ENCODE measurements at regions not wholly inside any gene's neighbourhood (a gene's known extent, or its start where the extent isn't known, plus 50 kb on each side); places are given as distances from the start of the nearest gene placed in this dataset.

DNA sequence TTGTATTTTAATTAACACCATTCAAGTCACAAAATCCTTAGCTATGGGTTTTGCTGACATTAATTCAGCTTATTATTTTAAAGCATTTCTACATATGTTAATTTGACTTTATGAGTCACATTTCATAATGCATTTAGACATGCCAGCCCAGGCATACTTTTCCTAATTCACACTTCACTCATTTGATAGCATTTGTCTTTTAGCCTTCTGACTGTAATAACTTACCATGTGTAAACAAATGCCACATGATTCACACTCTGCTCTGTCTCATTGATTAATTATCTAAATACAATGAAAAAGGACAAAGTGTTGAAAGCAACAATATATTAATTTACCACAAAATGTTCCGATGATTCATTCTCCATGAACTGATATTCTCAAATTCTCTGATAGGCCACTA lies 927.8 kb upstream of the EPHA6 start:
- DNase-seq = peak; percentile 21

DNA sequence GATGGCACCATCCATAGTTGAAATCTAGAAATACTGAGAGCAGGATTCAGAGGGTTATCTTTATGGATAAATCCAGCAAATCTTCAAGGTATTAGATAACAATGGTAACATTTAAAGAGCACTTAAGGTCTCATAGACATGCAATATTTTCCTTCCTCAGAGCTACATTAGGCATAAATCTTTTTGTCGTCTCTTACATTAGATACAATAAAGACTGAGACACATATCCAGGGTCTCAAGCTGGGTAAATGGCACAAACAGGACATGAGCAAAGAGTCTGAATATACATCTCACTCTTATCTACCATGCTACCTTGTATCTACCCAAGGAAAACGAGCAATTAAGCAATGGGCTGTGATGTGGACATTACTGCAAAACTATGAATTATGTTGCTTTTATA lies 927.3 kb upstream of the EPHA6 start:
- DNase-seq = no peak

DNA sequence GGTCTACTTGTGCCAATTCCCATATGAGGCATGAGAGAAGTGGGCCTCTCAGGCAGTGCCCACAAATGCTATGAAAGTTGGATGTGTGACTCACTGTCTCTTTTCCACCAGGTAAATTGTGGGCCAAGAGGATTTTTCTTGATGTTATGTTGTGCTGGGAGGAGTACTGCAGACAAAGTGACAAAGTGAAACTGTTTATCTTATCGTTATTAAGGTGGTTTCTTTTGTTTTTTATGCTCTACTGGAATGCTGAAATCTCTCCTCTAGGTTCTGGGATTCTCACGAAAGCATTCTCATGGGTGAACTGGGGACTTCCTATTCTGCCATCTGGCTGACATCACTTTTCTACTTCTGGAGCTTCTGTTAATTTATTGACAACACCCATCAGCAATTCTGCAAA lies 919.6 kb upstream of the EPHA6 start:
- DNase-seq = no peak

DNA sequence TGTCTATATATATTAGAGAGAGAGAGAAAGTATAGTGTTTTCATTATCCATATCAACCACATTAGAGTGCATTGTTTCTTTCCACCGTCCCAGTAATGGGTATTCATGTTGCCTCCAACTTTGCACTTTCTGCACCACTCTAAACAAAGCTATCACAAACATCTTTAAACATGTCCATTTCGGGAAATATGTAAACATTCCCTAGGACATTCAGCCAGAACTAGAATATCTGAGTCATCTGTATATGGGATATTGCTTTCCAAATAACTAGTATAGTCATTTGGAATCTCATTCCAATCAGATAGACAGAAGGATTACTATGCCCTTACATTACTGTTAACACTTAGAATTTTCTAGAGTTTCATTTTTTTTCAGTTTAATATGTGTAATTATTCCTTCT lies 914.9 kb upstream of the EPHA6 start:
- no peak for DNase-seq

DNA sequence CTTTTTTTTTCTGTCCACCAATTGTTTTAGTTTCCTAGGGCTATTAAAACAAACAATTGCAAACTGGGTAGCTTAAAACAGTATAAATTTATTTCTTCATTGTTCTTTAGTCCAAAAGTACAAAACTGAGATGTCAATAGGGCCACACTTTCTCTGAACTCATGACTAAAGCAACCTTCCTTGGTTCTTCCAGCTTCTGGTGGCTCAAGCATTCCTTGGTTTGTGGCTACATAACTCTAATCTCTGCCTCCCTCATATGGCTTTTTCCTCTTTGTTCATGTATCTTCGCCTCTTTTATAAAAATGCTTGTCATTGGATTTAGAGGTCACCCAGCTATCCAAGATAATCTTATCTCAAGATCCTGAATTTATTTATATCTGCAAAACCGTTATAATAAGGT lies 914.5 kb upstream of the EPHA6 start:
- DNase-seq = no peak

DNA sequence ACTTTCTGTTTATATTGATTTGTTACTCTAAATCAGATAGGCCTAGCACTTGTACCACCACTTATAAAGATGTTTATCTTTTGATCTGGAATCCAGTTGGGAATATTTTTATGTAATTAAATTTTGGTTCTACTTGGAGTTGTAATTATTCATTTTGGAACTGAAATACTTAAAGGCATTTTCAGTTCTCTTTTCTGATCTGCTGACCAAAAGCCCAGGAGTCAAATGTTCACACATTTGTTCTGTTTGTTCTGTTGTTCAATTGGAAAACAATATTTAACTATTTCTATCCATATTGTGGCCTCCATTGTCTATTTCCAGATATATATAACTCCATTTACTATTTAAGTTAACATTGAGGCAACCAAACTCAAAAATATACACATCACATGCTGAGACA lies 912.4 kb upstream of the EPHA6 start:
- DNase-seq = no peak

DNA sequence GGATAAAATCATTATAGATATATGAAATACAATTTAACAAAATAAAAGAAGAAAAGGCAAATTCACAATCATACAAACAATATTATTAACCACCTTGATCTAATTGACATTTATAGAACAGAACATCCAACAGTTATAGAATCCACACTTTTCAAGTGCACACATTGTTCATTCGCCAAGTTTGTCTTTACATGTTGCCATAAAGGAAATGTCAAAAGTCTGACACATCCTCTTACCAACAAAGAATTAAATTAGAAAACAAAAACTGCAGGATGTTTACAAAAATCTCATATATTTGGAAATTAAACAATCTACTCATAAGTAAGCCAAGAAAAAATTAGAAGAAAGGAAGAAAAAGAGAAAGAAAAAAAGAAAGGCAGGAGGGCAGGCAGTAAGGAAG lies 909.2 kb upstream of the EPHA6 start:
- DNase-seq = no peak

DNA sequence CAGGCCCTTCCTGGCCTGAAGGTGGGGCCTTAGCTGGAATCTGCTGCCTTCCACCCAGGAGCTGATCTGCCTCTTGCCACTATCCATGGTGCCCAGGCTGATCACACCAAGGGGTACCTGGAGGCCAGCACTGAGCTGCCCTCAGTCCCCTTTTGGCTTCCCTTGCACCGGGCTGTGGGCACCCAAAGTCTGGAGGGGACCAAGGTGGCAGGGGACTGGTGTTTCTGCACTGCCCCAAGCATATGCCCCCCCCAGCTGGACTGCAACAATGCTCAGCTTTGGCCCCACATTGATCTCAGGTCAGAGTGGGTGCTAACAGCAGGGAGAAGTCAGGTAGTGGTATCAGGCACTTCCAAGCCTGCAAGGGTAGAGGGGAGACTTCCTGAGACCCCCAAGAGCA lies 902.6 kb upstream of the EPHA6 start:
- no peak for DNase-seq

DNA sequence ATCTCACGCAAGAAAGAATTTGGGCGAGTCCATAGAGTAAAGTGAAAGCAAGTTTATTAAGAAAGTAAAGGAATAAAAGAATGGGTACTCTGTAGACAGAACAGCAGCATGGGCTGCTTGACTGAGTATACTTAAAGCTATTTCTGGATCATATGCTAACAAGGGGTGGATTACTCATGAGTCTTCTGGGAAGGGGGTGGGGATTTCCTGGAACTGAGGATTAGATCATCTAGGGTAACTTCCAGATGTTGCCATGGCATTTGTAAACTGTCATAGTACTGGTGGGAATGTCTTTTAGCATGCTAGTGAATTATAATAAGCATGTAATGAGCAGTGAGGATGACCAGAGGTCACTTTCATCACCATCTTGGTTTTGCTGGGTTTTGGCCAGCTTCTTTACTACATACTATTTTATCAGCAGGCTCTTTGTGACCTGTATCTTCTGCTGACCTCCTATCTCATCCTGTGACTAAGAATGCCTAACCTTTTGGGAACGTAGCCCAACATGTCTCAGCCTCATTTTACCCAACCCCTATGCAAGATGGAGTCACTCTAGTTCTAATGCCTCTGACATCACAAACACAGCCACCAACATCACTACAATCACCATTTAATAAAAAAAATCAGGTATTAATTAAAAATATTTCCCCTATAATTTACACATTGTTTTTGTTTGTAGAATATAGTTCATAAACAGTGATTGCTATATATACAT lies 890.7 kb upstream of the EPHA6 start:
- DNase-seq = peak; percentile 92

DNA sequence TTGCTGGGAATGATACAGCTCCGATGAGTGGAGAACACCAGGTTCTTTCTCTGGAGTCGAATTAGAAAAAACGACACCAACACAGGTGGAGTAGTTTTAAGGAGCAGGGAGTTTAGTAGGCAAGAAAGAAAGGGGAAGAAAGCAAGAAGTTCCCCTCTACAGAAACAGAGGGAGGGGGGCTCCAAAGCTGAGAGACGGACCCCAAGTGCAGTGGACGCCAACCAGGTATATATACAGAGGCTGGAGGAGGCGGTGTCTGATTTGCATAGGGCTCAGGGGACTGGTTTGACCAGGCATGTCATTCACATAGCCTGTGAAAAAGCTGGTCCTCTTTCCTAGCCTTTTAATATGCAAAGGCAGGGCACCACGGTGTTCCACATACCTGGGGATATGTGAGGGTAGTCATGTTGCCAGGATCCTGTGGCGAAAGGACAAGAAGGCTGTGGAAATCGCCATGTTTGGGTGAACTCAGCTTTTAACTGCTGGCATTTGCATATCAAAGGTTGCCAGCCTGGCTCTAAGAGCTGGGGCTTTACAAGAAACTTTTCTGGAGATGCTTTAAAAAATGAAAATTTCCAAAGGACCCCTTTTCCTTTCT lies 887.4 kb upstream of the EPHA6 start:
- no peak for DNase-seq

DNA sequence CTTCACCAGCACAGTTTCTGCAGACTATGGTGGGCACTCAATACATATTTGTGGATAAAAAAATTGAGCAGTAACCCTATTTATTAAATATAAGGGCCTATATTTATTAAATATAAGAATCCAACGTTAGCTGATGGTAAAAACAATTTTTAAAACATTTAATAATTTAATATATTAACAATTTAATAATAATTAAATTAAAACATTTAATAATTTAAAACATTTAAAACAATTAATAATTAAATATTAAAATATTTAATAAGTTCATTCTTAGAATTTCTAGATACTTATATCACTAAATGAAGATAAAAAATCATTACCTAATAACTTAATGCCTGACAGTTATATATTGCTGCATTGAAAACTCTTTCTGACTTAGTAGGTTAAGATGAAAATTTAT lies 880.2 kb upstream of the EPHA6 start:
- DNase-seq = no peak

DNA sequence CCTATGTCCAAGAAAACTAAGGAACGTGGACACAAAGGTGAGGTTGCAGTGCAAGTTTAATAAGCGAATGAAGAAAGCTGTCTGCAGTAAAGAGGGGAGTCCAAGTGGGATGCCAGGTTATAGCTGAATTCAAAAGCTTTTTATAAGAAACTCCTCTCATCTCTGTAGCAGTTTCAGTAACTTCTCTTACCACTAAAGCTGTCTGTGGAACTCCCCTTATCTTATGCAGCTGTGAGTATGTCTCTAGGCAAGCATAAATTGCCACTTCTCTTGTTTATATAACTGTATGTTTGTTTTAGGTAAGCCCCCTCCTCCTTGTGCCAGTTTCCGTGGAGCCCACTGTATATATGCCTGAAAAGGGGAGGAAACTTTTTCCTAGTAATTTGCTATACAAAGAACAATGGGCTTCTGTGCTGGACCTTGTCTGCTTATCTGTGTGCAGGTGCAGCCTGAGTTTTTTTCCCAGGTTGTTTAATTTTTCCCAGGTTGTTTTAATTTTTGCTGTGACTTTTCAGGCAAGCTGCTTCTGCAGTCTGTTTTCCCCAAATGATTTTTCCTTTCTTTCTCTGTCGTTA lies 875.1 kb upstream of the EPHA6 start:
- DNase-seq = no peak

DNA sequence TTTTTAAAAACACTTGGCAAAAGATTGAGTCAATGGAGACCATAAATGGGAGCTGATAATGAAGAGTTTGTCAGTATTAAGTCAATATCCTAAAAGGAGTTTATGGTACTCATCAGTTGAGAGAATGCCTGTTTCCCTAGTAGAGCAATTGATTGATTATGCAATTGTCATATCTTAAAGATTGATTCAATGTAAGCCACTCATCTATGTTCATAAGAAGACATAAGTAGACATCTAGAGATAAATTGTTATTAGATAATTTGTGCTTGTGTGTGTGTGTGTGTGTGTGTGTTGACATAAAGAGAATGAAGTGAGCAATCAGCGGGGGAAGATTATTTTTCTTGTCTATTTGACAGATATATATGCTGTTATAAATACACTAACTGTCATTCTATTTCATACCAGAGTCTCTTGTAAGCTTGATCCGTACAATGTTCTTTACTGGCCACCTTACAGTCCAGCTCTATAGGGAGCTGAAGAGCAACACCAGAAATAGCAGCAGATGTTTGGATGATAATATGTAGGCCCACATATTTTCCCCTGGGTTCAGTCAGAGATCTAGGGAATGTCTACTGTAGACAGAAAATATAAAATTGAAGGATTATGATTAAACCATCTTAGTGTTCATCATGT lies 848.6 kb upstream of the EPHA6 start:
- no peak for DNase-seq

DNA sequence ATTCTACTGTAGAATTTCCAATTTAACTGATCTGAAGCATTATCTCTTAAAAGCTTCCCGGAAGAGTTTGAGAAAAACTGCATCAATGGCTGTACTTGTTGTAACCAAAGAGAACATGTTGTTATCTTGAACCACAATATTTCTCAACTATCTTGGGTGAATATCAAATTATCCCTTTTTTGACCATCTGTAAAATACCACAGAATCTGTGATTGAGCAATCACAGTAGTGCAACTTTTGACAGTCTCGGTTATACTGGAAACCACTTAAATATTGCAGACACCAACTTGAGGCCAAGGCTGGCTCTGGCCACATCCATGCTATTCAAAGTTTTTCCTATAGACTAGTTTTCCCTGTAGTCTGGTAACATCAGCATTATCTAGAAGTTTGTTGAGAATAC lies 842.8 kb upstream of the EPHA6 start:
- no peak for DNase-seq

DNA sequence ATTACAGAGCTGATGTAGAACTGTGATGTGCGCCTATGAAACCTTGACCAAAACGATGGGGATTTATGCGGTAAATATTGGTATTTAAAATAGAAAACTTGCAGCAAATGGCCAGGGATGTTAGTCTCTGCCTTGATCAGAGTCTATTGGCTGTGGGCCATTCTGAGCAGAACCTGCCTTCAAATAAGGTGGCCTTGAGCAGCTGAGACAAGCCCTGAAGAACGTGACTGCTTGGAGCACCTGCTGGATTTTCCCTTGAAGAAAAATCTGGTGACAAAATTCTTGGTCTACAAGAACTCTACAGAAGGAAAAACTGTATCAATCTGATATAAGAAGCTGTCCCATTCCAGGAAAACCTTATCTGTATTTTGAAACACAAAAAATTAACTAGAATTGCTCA lies 820.1 kb upstream of the EPHA6 start:
- DNase-seq = no peak

DNA sequence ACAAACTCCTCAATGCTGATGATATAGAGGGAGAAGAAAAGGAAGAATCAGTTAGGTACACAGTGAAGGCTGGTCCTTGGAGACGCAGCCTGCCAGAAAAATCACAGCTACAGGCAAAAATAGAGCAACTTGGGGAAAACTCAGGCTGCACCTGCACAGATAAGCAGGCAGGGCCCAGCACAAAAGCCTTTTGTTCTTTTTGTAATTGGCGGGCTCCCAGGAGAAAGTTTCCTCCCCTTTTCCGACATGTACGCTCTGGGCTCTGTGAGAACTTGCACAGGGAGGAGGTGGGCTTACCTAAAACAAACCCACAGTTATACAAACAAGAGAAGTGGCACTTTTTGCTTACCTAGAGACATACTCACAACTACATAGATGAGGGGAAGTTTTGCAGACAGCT lies 813.4 kb upstream of the EPHA6 start:
- DNase-seq = no peak

DNA sequence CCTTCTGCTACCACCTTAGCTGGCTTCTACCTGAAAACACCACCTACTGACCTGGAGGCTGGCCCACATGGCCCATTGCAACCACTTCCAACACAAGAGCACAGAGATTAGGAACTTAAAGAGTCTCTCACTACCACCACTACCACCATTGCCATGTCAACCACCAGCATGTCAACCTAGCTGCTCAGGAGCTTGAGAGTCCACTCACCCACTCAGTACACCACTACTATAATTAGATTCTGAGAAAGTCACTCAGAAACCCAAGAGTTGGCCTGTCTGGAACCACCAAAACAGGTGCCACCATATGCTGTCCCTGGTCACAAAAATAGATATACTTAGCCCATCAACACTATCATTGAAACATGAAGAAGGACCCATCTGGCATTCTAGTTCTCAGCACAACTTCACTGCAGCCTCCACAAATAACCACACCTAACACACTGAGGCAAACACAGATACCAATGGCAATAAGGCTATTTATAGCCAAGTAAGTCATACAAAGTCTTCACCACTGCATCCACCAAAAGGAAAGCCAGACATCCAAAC lies 806.7 kb upstream of the EPHA6 start:
- no peak for DNase-seq

DNA sequence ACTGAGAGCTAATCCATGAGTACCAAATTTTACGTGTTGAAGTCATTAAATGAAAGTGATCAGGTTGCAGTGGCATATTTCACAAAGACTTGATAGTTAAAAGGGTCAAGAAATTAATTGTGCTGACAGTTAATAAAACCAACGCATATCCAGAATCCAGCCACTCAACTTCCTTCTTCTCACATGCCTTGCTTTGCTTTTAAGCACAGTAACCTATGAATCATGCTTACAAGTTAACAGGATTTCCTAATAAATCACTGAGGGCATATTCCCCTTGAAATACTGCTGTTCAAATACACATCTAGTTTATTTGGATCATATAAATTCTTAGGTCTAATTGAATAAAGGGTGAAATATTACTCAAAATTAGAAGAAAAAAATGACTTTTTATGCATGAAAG lies 801.5 kb upstream of the EPHA6 start:
- DNase-seq = no peak

DNA sequence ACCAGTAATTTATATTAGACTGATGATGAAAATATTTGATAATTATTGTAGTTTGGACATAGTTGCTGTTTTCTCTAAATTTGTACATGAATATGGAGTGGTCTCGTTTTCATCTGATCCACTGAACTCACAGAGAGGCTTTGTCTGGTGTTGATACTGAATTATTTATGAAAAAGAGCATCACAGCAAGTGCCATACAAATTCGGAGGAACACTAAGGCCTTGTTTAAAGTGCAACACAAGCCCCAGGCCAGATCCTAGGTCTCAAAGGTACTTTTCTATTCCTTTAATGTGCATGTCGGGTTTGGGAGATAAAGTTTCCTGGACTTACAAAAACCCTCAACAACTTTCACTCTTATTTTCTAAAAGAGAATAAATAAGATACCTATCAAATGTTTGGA lies 796.8 kb upstream of the EPHA6 start:
- no peak for DNase-seq

DNA sequence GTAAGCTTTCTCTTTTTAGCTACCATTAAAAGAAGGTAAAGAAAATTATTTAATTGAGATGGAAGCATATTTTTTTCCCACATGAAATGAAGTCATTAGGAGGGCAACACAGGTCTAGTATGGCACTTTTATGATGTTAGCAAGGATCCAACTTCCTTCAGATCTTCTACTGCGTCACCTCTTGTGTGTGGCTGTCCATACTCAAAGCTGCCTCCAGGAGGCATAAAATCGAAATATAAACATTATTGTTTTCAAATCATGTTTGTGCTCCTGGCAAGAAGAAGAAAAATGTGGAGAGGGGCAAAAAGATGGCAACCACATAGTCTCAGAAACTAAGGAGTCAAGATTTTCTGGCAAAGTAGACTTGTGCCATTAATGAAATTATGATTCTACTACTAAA lies 791.7 kb upstream of the EPHA6 start:
- no peak for DNase-seq

DNA sequence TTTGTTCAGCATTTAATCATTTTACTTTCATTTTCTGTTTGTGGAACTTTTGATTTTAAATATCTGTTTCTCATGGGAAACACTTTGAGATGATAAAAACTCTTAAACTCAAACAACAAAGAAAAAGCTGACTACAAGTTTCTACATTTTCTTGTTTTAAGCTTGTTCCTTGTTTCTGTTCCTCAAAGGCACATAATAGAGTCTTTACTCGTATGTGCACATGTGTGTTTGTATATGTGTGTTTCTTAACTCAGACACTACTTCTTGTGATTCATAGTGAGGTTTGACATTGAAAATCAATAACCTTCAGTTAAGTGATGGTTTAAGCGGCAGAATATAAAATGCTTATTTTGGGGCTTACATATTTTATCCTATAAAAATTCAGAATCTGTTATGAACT lies 786.7 kb upstream of the EPHA6 start:
- no peak for DNase-seq

DNA sequence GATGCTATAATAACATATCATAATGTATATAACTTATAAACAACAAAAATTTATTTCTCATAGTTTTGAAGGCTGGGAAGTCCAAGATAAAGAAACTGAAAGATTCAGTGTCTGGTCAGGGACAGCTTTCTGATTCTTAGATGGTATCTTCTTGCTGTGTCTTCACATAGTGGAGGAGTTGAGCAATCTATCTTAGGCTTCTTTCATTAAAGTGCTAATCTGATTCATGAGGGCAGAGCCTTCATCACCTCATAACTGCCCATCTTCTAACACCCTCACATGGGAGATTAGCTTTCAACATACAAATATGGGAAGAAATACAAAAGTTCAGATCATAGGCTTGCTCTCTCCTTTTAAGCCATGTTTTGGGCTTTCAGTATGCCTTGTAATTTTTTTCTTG lies 774.8 kb upstream of the EPHA6 start:
- DNase-seq = no peak

DNA sequence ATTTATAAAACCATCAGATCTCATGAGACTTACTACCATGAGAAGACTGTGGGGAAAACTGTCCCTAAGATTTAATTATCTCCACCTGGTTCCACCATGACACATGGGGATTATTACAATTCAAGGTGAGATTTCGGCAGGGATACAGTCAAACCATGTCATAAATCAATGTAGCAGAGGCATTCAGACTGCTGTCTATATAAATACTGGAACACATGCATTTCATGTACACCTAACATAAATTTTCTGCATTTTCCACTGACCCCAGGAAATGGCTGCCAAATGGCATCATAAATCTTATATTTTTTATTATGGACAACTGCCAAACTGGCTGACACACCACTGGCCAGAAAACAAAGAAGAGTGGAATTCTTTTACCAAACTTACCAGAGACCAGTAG lies 755.1 kb upstream of the EPHA6 start:
- DNase-seq = no peak

DNA sequence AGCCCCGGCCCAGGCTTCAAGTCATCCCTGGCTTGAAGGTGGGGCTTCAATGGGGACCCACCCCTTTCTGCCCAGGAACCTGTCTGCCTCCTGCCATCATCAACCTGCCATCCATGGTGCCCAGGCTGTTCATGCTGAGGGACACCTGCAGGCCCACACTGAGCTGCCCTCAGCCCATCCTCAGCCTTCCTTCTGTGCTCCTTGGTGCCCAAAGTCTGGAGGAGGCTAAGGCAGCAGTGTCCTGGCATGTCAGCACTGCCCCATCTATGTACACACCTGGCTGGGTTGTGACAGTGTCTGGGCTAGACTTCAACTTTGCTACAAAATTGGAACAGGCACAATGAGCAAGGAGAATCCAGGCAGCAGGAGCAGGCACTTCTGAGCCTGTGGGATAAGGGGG lies 745.3 kb upstream of the EPHA6 start:
- DNase-seq = no peak
